SKM-1 (cell line): ENCODE measurements at regions not wholly inside any gene's neighbourhood (a gene's known extent, or its start where the extent isn't known, plus 50 kb on each side); places are given as distances from the start of the nearest gene placed in this dataset.
"Not testable (repeated sequence)": the region's sequence is repeated elsewhere in the genome, so short reads cannot be mapped to it uniquely, and the experiment has no call there.

Source experiments
- DNase-seq: peaks from one replicate; lab custom pipeline; 2025; ENCODE audit not compliant: unreplicated experiment; lab: John Stamatoyannopoulos, UW

- DNase-seq = no peak
Measured at GRCh38 chr7:91355695-91356435, 91.6 kb downstream of the FZD1 start.

DNA sequence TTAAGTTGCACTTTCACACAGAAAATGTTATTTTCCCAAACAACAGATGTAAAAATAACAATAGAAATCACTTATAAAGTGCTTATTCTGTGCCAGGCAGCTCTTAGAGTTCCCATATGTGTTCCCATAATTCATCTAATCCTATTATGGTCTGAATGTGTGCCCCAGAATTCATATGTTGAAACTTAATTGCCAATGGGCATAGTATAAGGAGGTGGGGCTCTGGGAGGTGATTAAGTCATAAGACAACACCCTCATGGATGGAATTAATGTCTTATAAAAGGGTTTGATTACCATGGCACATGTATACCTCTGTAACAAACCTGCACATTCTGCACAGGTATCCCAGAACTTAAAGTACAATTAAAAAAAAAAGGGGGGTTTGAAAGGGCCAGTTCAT lies 92.7 kb downstream of the FZD1 start:
- DNase-seq = no peak

GRCh38 chr7:91357379-91357778 lies 93.1 kb downstream of the FZD1 start:
- DNase-seq = no peak

DNA sequence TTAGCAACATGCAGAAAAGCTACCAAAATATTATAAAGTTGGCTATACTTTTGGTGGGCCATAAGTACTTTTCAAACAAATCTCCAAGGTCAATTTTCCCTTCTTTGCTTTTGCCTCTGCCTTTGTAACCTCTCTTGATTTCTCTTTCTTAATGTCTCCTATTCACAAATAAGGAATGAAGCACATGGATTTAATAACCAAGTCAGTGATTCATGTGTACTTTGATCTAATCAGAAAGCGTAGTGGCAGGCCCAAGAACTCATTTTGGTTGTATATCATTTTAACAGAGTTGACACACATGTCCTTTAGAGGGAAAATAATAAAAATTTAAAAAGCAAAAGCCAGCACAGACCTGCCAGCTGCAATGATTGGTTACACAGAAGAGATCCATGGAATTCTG lies 93.7 kb downstream of the FZD1 start:
- no peak for DNase-seq

- no peak for DNase-seq
Measured at GRCh38 chr7:91358303-91358702, 94.1 kb downstream of the FZD1 start.

GRCh38 chr7:91365097-91365496 lies 100.9 kb downstream of the FZD1 start:
- not testable (repeated sequence) for DNase-seq

GRCh38 chr7:91366091-91366490 lies 101.9 kb downstream of the FZD1 start:
- no peak for DNase-seq

DNA sequence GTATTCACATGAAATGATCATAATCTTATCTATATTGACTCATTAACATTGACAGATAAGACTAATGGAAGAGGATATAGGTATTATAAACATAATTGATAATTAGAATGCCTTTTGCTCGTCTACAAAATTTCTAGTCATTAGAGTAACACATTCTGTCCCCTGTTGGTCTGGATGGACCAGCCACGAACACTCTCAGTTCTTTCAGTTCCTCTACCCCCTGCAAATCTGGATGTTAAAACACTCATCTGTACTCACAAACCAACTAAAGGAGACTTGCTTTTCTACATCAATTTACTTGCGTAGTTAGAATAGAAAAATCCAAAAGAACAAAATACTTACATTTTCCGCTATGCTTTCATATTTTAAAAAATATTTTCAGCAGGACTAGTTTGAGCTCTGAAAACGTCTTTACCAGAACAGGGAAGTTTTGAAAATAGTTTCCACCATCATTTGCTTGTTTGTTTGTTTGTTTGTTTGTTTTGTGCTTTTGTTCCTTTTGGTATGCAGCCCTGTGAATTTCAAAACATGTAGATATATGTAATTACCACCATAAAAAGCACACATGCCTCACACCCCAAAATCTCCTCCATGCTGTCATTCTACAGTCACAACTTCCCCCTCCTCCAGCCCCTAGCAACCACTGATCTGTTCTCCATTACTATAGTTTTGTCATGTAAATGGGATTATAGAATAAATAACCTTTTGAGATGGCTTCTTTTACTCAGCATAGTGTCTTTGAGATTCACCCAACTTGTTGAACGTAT lies 103.8 kb downstream of the FZD1 start:
- DNase-seq = no peak

DNA sequence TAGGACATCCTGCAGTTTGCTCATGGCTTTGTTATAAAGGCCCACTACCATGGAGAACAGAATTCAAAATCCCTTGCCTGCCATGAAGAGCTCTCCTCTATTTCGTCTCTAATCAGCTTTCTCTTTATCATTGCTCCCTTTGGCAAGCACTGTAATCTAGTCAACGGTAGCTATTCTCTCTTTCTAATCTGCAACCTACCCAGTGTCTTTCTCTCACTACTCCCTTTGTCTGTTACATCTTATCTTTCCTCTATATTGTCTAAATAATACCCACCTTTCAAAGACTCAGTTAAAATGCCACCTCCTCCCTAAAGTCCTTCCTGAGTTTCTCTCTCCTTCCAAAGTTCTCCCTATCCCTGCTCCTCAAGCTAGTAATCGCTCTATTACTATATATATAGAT lies 108.1 kb downstream of the FZD1 start:
- no peak for DNase-seq

DNA sequence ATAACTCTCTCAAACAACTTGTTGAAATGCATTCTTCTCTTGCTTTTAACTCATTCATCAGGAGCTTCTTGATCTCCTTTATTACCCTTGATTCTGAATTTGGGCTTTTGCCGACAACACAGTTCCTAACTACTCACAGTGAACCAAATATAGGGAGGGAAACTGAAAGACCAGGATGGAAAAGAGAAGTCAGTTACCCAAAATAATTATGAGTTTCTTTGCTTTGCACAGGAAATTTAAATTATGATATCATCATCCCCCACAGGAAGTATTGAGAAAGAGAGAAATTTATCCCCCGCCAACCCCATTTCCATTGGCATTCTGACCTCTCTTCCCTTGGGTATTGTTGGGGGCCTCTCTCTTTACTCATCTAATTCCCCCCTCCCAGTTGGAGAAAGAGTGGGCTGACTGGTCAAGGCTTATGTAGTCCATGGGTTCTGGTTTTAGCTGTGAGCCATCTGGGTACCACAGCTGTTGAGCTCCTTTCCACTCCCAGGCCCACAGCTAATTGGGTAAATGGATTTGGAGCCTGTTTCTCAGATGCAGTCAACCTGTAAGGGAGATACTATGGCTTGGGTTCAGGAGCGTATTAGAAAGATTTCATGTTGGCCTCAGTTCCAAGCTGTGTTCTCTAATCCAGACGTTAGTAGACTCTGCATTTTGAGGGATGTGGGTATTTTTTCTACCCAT lies 109.0 kb downstream of the FZD1 start:
- DNase-seq = no peak

DNA sequence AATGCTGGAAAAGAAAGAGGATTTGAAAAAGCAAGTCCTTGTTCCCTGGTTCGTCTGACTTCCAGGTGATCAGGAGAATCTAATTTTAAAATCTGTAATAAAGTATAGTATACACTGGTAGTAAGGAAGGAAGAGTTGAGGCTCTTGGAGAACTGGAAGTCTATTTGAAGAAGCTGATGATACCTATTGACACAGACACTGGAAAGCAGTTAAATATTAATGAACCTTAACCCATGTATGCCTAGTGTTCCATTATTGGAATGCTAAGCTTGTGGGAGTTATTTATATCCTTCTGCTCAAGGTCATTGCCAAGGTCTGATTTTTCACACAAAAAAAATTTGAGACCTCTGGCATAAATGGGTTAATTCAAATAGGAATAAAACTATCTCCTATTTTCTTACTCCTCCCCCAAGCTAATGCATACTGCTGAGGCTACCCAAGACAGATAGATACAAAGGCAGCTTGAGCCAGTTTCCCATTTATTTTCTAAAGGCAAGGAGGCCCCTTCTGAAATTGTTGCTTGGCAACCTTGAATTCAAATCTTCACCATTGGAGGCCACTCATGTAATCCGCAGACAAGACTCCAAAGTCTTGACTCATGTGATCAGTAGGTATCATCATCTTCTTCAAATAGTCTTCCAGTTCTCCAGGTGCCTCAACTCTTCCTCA lies 110.2 kb downstream of the FZD1 start:
- DNase-seq = no peak

DNA sequence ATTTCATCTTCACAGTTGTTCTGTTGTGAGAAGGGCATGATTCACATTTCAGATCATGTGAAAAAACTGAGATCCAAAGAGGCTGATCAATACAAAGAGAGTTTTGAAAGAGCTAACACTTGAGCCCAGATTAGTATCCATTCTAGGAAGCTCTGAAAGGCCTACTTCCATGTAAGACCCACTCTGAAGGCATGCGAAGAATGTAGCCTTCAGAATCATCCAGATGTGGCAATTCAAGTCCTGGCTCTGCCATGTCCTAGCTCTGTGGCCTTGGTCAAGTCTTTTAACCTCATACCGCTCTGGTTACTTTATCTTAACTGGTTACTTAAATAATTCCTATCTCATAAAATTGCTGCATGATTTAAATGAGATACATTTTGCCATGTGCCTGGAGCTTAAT lies 111.1 kb downstream of the FZD1 start:
- no peak for DNase-seq

DNA sequence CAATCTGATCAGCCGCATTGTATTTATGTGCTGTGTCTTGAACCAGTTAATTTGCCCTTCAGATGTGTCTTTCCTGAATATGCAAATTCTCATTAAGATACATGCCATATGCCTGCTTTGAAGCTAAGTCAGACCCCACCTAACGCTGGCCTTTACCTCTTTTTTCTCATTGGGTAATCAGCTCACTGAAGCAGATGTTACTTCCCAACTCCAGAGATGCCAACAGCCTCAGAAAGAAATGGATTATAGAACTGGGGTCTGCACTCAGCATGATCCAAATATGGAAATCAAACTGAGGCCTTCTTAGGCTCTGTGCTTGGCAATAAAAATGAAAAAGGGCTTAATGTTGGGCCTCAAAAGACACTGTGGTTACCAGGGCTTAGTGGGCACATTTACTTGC lies 113.9 kb downstream of the FZD1 start:
- DNase-seq = no peak

GRCh38 chr7:91379236-91379635 lies 115.0 kb downstream of the FZD1 start:
- DNase-seq = no peak

DNA sequence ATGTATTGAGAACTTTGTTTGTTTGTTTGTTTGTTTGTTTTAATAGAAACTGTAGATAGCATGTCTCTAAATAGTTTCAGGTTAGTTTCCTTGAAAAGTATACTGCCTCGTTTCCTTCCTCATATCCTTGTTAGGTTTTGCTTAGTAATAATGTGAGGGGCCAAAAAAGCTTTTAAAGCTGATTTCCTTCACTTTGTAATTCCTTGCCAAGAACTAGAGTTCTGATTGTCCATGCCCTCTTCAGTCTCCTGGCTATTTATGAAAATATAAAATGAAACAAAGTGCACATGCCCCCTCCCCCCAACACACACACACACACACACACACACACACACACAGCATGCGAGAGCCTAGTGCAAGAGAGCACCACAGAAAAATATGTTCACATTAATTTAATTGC lies 115.8 kb downstream of the FZD1 start:
- DNase-seq = no peak

DNA sequence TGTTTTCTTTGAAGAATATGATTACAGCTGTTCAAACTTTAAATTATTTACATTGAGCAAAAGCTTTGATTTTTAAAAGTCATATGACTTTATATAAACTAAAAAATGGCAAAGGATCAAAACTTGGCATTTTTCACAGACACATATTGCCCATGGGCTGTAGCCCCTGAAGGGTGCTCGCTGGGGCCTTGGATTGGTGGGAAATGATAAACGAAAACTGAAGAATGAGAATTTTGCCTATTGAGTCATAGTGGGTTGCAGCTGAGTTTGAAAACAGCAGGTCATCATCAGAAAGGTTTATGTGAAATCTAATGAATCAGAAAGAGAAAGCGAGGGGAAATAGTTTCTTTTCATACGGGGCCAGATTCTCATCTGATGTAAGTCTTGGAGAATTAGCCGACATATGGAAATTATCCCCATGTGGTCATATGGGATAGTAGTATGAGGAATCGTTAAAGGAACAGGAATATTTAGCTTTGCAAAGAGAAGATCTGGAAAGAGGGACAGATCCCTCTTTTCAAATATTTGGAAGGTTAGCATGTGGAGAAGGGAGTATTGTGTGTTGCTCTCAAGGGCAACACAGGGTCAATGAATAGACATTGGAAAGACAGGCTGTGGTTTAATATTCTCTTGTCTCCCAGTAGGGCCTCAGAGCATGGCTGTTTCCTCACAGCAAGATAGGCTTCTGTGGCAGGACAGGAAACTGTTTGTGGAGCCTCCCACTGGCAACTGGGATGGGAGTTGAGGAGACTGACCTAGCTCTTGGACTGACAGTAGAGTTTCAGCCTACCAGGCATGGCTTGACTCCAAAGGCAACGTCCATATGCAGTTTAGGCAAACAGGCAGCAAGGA lies 119.0 kb downstream of the FZD1 start:
- DNase-seq = no peak

- no peak for DNase-seq
Measured at GRCh38 chr7:91383905-91384274, 119.7 kb downstream of the FZD1 start.

DNA sequence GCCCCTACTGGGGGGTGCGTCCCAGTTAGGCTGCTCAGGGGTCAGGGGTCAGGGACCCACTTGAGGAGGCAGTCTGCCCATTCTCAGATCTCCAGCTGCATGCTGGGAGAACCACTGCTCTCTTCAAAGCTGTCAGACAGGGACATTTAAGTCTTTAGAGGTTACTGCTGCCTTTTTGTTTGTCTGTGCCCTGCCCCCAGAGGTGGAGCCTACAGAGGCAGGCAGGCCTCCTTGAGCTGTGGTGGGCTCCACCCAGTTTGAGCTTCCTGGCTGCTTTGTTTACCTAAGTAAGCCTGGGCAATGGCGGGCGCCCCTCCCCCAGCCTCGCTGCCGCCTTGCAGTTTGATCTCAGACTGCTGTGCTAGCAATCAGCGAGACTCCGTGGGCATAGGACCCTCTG lies 130.5 kb downstream of the FZD1 start:
- DNase-seq = not testable (repeated sequence)

GRCh38 chr7:91395313-91395712 lies 131.1 kb downstream of the FZD1 start:
- DNase-seq = not testable (repeated sequence)

DNA sequence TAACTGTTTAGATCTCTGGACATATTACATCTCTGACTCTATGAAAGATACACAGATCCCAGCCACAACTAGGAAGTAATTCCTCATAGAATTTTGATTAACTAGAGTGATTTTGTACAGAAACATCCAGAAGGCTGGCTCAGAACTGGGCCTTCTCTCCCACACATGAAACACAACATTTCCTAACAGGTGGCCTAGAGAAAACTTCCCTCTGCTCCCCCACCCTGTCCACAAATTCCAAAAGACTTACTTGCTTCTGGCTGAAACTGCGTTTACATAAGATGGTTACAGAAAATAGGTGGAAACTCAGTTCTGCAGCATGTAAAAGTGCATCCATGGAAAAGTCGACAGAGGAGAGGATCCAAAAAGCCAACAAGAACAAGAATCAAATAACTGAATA lies 132.9 kb downstream of the FZD1 start:
- DNase-seq = no peak

GRCh38 chr7:91397612-91398011 lies 133.4 kb downstream of the FZD1 start:
- no peak for DNase-seq
